A549 (cell line): ENCODE measurements at regions not wholly inside any gene's neighbourhood (a gene's known extent, or its start where the extent isn't known, plus 50 kb on each side); places are given as distances from the start of the nearest gene placed in this dataset.
"Not testable (repeated sequence)": the region's sequence is repeated elsewhere in the genome, so short reads cannot be mapped to it uniquely, and the experiment has no call there.

ENCODE experiments used
- ATAC-seq, 2 experiments: fragments of 200-7000 bp in 1 of 2; fragments of >200 bp in 1 of 2; cut with Nextera tagmentation in 1 of 2; cut with Tn5 transposase in 1 of 2; 3 replicates each; pipeline versions ENCODE4 v1.8.0 to v1.9.1; 2018 to 2020; ENCODE audit warnings: mild to moderate bottlenecking in 1 of 2, moderate library complexity in 1 of 2
- CTCF ChIA-PET: fragments of 300-600 bp; sonication (Branson Sonifier 250); formaldehyde crosslinking; extraction: SDS; loops from one replicate; lab custom pipeline; 2021; ENCODE audit warnings: antibody characterized with exemption, inconsistent platforms; lab: Yijun Ruan, JAX
- POLR2A ChIA-PET: fragments of 350-600 bp; formaldehyde crosslinking; extraction: SDS; loops from one replicate; lab custom pipeline; 2021; ENCODE audit warnings: antibody characterized with exemption, inconsistent platforms; lab: Yijun Ruan, JAX
- DNase-seq, 2 experiments: peaks; one replicate each; pipeline versions ENCODE4 v3.0.0 to v3.0.0-alpha.2; 2011 to 2016; ENCODE audit warnings: low read depth in 1 of 2, low spot score in 1 of 2
- FAIRE-seq: peaks from 2 replicates; lab custom pipeline; 2011; peaks lifted over from hg19 to GRCh38; lab: Jason Lieb, UNC
- H3K27ac ChIP-seq, 2 experiments: fragments of >200 bp; sonication (Bioruptor Twin); formaldehyde crosslinking; 3 replicates each; pipeline ENCODE4 v1.5.1; 2016 to 2017
- H3K4me1 ChIP-seq: fragments of >200 bp; sonication (Bioruptor Twin); formaldehyde crosslinking; 3 replicates; pipeline ENCODE4 v1.6.1; 2016
- H3K4me2 ChIP-seq: fragments of >200 bp; sonication (Bioruptor Twin); formaldehyde crosslinking; 3 replicates; pipeline ENCODE4 v1.6.1; 2016
- H3K4me3 ChIP-seq: fragments of >200 bp; sonication (Bioruptor Twin); formaldehyde crosslinking; 3 replicates; pipeline ENCODE4 v1.5.1; 2016
- H3K9me3 ChIP-seq: fragments of >200 bp; sonication (Bioruptor Twin); formaldehyde crosslinking; 3 replicates; pipeline ENCODE4 v1.6.1; 2016
- CBX2 ChIP-seq: fragments of 200-600 bp; sonication (generic); IDR thresholded peaks from 2 replicates; pipeline ENCODE4 v1.6.1; 2016; ENCODE audit warnings: low read depth, mild to moderate bottlenecking, borderline replicate concordance
- CEBPB ChIP-seq, 2 experiments: fragments of >200 bp in 1 of 2; sonication (Bioruptor Twin) in 1 of 2; formaldehyde crosslinking in 1 of 2; IDR thresholded peaks; 2 replicates each; pipeline ENCODE4 v1.6.1; 2012 to 2016
- FOSB ChIP-seq: fragments of 250-450 bp; sonication (Bioruptor Pico); IDR thresholded peaks from 2 replicates; pipeline ENCODE4 v1.5.0; 2020; ENCODE audit warnings: mild to moderate bottlenecking, moderate library complexity
- FOXS1 ChIP-seq: fragments of 250-450 bp; sonication (Bioruptor Pico); IDR thresholded peaks from 2 replicates; pipeline ENCODE4 v1.5.0; 2020; ENCODE audit warnings: mild to moderate bottlenecking, moderate library complexity
- GATA3 ChIP-seq: IDR thresholded peaks from 2 replicates; pipeline ENCODE4 v1.6.1; 2012; ENCODE audit warnings: borderline replicate concordance
- HDAC2 ChIP-seq: fragments of 200-600 bp; sonication (generic); IDR thresholded peaks from 2 replicates; pipeline ENCODE4 v1.6.1; 2016
- HEYL ChIP-seq: fragments of 250-450 bp; sonication (Bioruptor Pico); IDR thresholded peaks from 2 replicates; pipeline ENCODE4 v1.8.0; 2021; ENCODE audit warnings: mild to moderate bottlenecking, moderate library complexity
- HOXB5 ChIP-seq: fragments of 250-450 bp; sonication (Bioruptor Pico); IDR thresholded peaks from 2 replicates; pipeline ENCODE4 v1.5.0; 2020; ENCODE audit warnings: mild to moderate bottlenecking, moderate library complexity
- JUN ChIP-seq, 2 experiments: fragments of >200 bp; sonication (Bioruptor Twin); formaldehyde crosslinking; IDR thresholded peaks; 2 replicates in 1 of 2; 3 replicates in 1 of 2; pipeline ENCODE4 v1.6.1; 2016 to 2017
- JUNB ChIP-seq: fragments of >200 bp; sonication (Bioruptor Twin); formaldehyde crosslinking; IDR thresholded peaks from 2 replicates; pipeline ENCODE4 v1.6.1; 2016
- KDM1A ChIP-seq: fragments of 200-600 bp; sonication (generic); IDR thresholded peaks from 2 replicates; pipeline ENCODE4 v1.6.1; 2016; ENCODE audit warnings: low read depth, mild to moderate bottlenecking
- MAFK ChIP-seq: fragments of 450-650 bp; IDR thresholded peaks from 2 replicates; pipeline ENCODE4 v1.6.1; 2014; ENCODE audit not compliant: partially characterized antibody
- MAX ChIP-seq: IDR thresholded peaks from 2 replicates; pipeline ENCODE4 v1.6.1; 2012
- MAZ ChIP-seq: fragments of 150-350 bp; IDR thresholded peaks from 2 replicates; pipeline ENCODE4 v1.6.1; 2014; ENCODE audit warnings: antibody characterized with exemption, low read depth, low read length, borderline replicate concordance
- MYC ChIP-seq: IDR thresholded peaks from 2 replicates; pipeline ENCODE4 v1.6.1; 2012; ENCODE audit warnings: mild to moderate bottlenecking, inconsistent platforms, low read length, improper control_type of control experiment, borderline replicate concordance
- NFE2L2 ChIP-seq: fragments of 150-350 bp; conservative IDR thresholded peaks from 2 replicates; pipeline ENCODE4 v1.6.1; 2014; ENCODE audit warnings: low read length
- NPAS2 ChIP-seq: fragments of 250-450 bp; sonication (Bioruptor Pico); IDR thresholded peaks from 2 replicates; pipeline ENCODE4 v1.8.0; 2022; ENCODE audit warnings: mild to moderate bottlenecking, moderate library complexity, borderline replicate concordance
- PBX3 ChIP-seq: IDR thresholded peaks from 2 replicates; pipeline ENCODE4 v1.6.1; 2012
- PHF8 ChIP-seq: fragments of 200-600 bp; sonication (generic); IDR thresholded peaks from 2 replicates; pipeline ENCODE4 v1.6.1; 2016; ENCODE audit warnings: low read depth, mild to moderate bottlenecking, antibody characterized with exemption, moderate library complexity, borderline replicate concordance
- RAD21 ChIP-seq, 2 experiments: fragments of >200 bp in 1 of 2; sonication (Bioruptor Twin) in 1 of 2; formaldehyde crosslinking in 1 of 2; IDR thresholded peaks in 1 of 2; conservative IDR thresholded peaks in 1 of 2; 2 replicates in 1 of 2; 3 replicates in 1 of 2; pipeline ENCODE4 v1.6.1; 2012 to 2018; ENCODE audit warnings: inconsistent platforms in 1 of 2
- RCOR1 ChIP-seq: fragments of 150-350 bp; IDR thresholded peaks from 2 replicates; pipeline ENCODE4 v1.6.1; 2014; ENCODE audit warnings: antibody characterized with exemption, low read length, low read depth
- REST ChIP-seq: fragments of 200-600 bp; sonication (generic); IDR thresholded peaks from 2 replicates; pipeline ENCODE4 v1.6.1; 2016; ENCODE audit warnings: antibody characterized with exemption, mild to moderate bottlenecking, moderate library complexity
- RFX5 ChIP-seq: fragments of 450-650 bp; IDR thresholded peaks from 2 replicates; pipeline ENCODE4 v1.7.1; 2014; ENCODE audit warnings: antibody characterized with exemption, mild to moderate bottlenecking, moderate library complexity
- RNF2 ChIP-seq: fragments of 200-600 bp; sonication (generic); IDR thresholded peaks from 2 replicates; pipeline ENCODE4 v1.6.1; 2016; ENCODE audit warnings: low read depth, mild to moderate bottlenecking, antibody characterized with exemption, moderate library complexity, borderline replicate concordance
- TP53 ChIP-seq: fragments of 250-450 bp; sonication (Bioruptor Pico); IDR thresholded peaks from 2 replicates; pipeline ENCODE4 v1.5.0; 2021; ENCODE audit warnings: mild to moderate bottlenecking, moderate library complexity
- ZC3H11A ChIP-seq: fragments of 450-650 bp; IDR thresholded peaks from 2 replicates; pipeline ENCODE4 v1.6.1; 2014; ENCODE audit warnings: antibody characterized with exemption, mild to moderate bottlenecking
- ZFP36 ChIP-seq: fragments of 450-650 bp; IDR thresholded peaks from 2 replicates; pipeline ENCODE4 v1.6.1; 2014; ENCODE audit warnings: borderline replicate concordance; ENCODE audit not compliant: partially characterized antibody
- ZSCAN20 ChIP-seq: fragments of 250-450 bp; sonication (Bioruptor Pico); IDR thresholded peaks from 2 replicates; pipeline ENCODE4 v1.8.0; 2022; ENCODE audit warnings: mild to moderate bottlenecking, moderate library complexity
- WGBS: methylation state at CpG from one replicate; pipeline ENCODE4 v1.1.6; 2017; ENCODE audit errors: missing lambda C conversion rate; 5-methylcytosine and 5-hydroxymethylcytosine counted together

- Histone ChIP-seq H3K27ac (no peak overlapping the region), H3K4me3 (no peak overlapping the region), H3K4me2 (no peak overlapping the region), H3K4me1 (no peaks in the 10 kb centered on the region), H3K9me3 (no peaks in the 10 kb centered on the region)
- WGBS: 27% methylated on average over 4 of the region's 4 CpGs
- FAIRE-seq: peak; percentile 82
- ChIA-PET CTCF (no interaction called here), POLR2A (no interaction called here)
- DNase-seq: no peak
- TF ChIP-seq FOXS1 (CRISPR knock-in tag): no peak
- TF ChIP-seq NFE2L2: no peak
- TF ChIP-seq JUN (IDR thresholded peaks at IDR 0.05): no peak
- ATAC-seq: no peak
Observed at GRCh38 chr12:34253674-34254073, 231.4 kb downstream of the ALG10 start.

- Histone ChIP-seq H3K4me2 (no peak overlapping the region), H3K9me3 (no peaks in the 10 kb centered on the region), H3K4me1 (no peaks in the 10 kb centered on the region), H3K4me3 (no peak overlapping the region), H3K27ac (no peak overlapping the region)
- 41% methylated on average over 3 of the region's 3 CpGs for WGBS
- no peak for DNase-seq
- POLR2A ChIA-PET: no interaction called here
- CTCF ChIA-PET: no interaction called here
- TF ChIP-seq FOSB (no peak), TP53 (CRISPR knock-in tag) (no peak), MAFK (no peak), PHF8 (no peak), RFX5 (no peak), CEBPB (IDR thresholded peaks at IDR 0.05) (no peak), NPAS2 (no peak), RNF2 (no peak), REST (no peak), ZFP36 (no peak), HDAC2 (no peak), NFE2L2 (no peak), KDM1A (no peak), HEYL (no peak), RCOR1 (no peak), JUNB (no peak)
- ATAC-seq: no peak
- FAIRE-seq: no peak
Observed at GRCh38 chr12:34257093-34257492, 234.8 kb downstream of the ALG10 start.

- CTCF ChIA-PET, H3K4me2 ChIP-seq, H3K4me1 ChIP-seq, ATAC-seq, DNase-seq, H3K4me3 ChIP-seq, H3K9me3 ChIP-seq, FAIRE-seq: not testable (repeated sequence)
- 76% methylated on average over 11 of the region's 11 CpGs for WGBS
- peak; percentile 35 for TF ChIP-seq ZC3H11A
- TF ChIP-seq, all 56 proteins: peak for 1; not testable (repeated sequence) for 55
- POLR2A ChIA-PET, H3K27ac ChIP-seq: not testable (repeated sequence)
Observed at GRCh38 chr12:34262140-34262539, 239.8 kb downstream of the ALG10 start.

GRCh38 chr12:34264110-34264509, 241.8 kb downstream of the ALG10 start:
- FAIRE-seq: peak; percentile 93
- no peak for DNase-seq

More at GRCh38 chr12:34264110-34264509, 241.8 kb downstream of the ALG10 start:
- Histone ChIP-seq H3K4me3 (no peak overlapping the region), H3K4me2 (no peak overlapping the region), H3K4me1 (no peaks in the 10 kb centered on the region), H3K9me3 (no peaks in the 10 kb centered on the region), H3K27ac (no peak overlapping the region)
- POLR2A ChIA-PET: no interaction called here
- TF ChIP-seq RAD21 (conservative IDR thresholded peaks at IDR 0.05 in 1 of 2, IDR thresholded peaks at IDR 0.05 in 1 of 2) (no peak), HDAC2 (no peak), ZSCAN20 (CRISPR knock-in tag) (no peak), CEBPB (IDR thresholded peaks at IDR 0.05) (no peak), JUN (IDR thresholded peaks at IDR 0.05) (no peak), HEYL (no peak), CBX2 (no peak), MYC (no peak), HOXB5 (CRISPR knock-in tag) (no peak), MAZ (no peak), PBX3 (no peak), MAX (no peak), MAFK (no peak), GATA3 (no peak), NPAS2 (no peak)
- WGBS: 55% methylated on average over 14 of the region's 14 CpGs
- CTCF ChIA-PET: no interaction called here
- ATAC-seq: no peak
